ENCODE measurements at regions not wholly inside any gene's neighbourhood (a gene's known extent, or its start where the extent isn't known, plus 50 kb on each side); places are given as distances from the start of the nearest gene placed in this dataset.

DNA sequence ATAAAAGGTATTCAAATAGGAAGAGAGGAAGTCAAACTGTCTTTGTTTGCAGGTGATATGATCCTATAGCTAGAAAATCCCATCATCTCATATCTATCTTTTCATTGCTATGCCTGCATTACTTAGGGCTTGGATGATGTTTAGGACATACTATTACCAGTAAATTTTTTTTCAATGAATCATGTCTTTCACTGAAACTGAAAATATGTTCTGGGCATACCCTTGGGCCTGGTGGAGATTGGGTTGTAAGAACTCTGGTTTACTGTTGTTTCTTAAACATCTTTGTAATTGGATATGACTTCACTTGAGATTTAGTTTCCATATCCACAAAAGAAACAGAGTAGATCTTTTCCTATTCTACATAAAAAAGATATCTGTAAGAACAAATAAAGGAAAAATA, 502.2 kb upstream of the PRMT6 start:
- Histone ChIP-seq H3K9ac (ENCODE audit: insufficient read depth, low read depth, low read length) (no peak overlapping the region), H3K27ac (ENCODE audit: extremely low read length, insufficient read depth, low read length) (no peak overlapping the region), H4K20me1 (ENCODE audit: insufficient read depth, low read length) (no peaks in the 10 kb centered on the region), H2AFZ (ENCODE audit: low read length) (no peak overlapping the region), H3K27me3 (ENCODE audit: control insufficient read depth in 1 of 2, insufficient read depth in 2 of 2, low read length in 2 of 2) (no peaks in the 10 kb centered on the region), H3K4me3 (replicated peaks in 1 of 3; ENCODE audit: insufficient read depth in 1 of 3, low read depth in 2 of 3, low read length in 3 of 3) (no peak overlapping the region), H3K9me3 (ENCODE audit: low read length) (peaks cover 85% of the 10 kb centered on the region), H3K4me1 (ENCODE audit: insufficient read depth, low read length) (no peaks in the 10 kb centered on the region), H3K36me3 (replicated peaks in 1 of 2; ENCODE audit: control insufficient read depth in 1 of 2, insufficient read depth in 2 of 2, low read length in 2 of 2) (no peaks in the 10 kb centered on the region), H3K4me2 (ENCODE audit: low read depth, low read length) (no peak overlapping the region), H3K79me2 (ENCODE audit: insufficient read depth, low read length) (no peaks in the 10 kb centered on the region)
- in situ Hi-C loops (cut with HindIII; ENCODE audit: extremely low pct_ligation_motif_present, low pct_unique_long_range_greater_than_20kb) (no loop called here), intact Hi-C loops (cut with micrococcal nuclease; ENCODE audit: unreplicated experiment) (no loop called here)
- no peak for FAIRE-seq
- no peak for DNase-seq (ENCODE audit: low spot score)
- ChIA-PET POLR2A (no interaction called here), CTCF (ENCODE audit: low intra/inter-chr PET ratio, low total read pairs) (no interaction called here)
- TF ChIP-seq ZNF331 (CRISPR knock-in tag; IDR thresholded peaks at IDR 0.05) (no peak), ZNF446 (CRISPR knock-in tag; IDR thresholded peaks at IDR 0.05) (no peak), GPN1 (CRISPR knock-in tag; IDR thresholded peaks at IDR 0.05; ENCODE audit: borderline replicate concordance) (no peak), ZNF207 (IDR thresholded peaks at IDR 0.05; ENCODE audit: borderline replicate concordance) (no peak), YEATS2 (CRISPR knock-in tag; IDR thresholded peaks at IDR 0.05; ENCODE audit: borderline replicate concordance) (no peak), ZBTB3 (CRISPR knock-in tag; IDR thresholded peaks at IDR 0.05; ENCODE audit: borderline replicate concordance, low read depth) (no peak), FOXO1 (CRISPR knock-in tag; IDR thresholded peaks at IDR 0.05) (no peak), ZSCAN31 (CRISPR knock-in tag; IDR thresholded peaks at IDR 0.05; ENCODE audit: low read depth) (no peak), GATA4 (IDR thresholded peaks at IDR 0.05; ENCODE audit: borderline replicate concordance, low read depth) (no peak), ARID2 (CRISPR knock-in tag; IDR thresholded peaks at IDR 0.05; ENCODE audit: borderline replicate concordance) (no peak), PAX8 (CRISPR knock-in tag; IDR thresholded peaks at IDR 0.05; ENCODE audit: borderline replicate concordance) (no peak), ATF1 (CRISPR knock-in tag; IDR thresholded peaks at IDR 0.05) (no peak), PAWR (CRISPR knock-in tag; IDR thresholded peaks at IDR 0.05; ENCODE audit: borderline replicate concordance) (no peak)
- TF ChIP-seq, protein P1, sequence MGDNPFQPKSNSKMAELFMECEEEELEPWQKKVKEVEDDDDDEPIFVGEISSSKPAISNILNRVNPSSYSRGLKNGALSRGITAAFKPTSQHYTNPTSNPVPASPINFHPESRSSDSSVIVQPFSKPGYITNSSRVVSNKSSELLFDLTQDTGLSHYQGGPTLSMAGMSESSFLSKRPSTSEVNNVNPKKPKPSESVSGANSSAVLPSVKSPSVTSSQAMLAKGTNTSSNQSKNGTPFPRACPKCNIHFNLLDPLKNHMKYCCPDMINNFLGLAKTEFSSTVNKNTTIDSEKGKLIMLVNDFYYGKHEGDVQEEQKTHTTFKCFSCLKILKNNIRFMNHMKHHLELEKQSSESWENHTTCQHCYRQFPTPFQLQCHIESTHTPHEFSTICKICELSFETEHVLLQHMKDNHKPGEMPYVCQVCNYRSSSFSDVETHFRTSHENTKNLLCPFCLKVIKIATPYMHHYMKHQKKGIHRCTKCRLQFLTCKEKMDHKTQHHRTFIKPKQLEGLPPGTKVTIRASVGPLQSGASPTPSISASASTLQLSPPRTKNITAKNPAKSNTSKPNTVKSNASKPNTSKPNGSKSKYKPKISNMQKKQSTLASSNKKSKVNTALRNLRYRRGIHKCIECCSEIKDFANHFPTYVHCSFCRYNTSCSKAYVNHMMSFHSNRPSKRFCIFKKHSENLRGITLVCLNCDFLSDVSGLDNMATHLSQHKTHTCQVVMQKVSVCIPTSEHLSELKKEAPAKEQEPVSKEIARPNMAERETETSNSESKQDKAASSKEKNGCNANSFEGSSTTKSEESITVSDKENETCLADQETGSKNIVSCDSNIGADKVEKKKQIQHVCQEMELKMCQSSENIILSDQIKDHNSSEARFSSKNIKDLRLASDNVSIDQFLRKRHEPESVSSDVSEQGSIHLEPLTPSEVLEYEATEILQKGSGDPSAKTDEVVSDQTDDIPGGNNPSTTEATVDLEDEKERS (CRISPR knock-in tag; IDR thresholded peaks at IDR 0.05) = no peak
- TF ChIP-seq, protein P2, sequence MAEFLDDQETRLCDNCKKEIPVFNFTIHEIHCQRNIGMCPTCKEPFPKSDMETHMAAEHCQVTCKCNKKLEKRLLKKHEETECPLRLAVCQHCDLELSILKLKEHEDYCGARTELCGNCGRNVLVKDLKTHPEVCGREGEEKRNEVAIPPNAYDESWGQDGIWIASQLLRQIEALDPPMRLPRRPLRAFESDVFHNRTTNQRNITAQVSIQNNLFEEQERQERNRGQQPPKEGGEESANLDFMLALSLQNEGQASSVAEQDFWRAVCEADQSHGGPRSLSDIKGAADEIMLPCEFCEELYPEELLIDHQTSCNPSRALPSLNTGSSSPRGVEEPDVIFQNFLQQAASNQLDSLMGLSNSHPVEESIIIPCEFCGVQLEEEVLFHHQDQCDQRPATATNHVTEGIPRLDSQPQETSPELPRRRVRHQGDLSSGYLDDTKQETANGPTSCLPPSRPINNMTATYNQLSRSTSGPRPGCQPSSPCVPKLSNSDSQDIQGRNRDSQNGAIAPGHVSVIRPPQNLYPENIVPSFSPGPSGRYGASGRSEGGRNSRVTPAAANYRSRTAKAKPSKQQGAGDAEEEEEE (CRISPR knock-in tag; IDR thresholded peaks at IDR 0.05; ENCODE audit: borderline replicate concordance) = no peak
- TF ChIP-seq, protein P3, sequence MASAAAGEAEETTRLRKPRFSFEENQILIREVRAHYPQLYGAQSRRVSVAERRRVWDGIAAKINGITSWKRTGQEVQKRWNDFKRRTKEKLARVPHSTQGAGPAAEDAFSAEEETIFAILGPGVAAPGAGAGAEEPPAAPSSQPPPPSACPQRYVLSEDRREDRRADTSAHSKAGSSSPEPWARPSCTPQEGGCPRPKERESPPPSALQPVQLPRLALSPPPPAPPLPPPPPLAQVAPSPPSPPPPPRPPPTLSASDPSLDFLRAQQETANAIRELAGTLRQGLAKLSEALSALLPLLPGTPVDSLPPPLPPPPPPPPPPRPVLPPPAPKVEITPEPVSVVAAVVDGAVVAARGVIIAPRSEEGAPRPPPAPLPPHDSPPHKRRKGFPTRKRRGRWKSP (CRISPR knock-in tag; IDR thresholded peaks at IDR 0.05) = no peak
- no peak for ATAC-seq
- no TSS peak for BruUV-seq (replicated peaks)
